Kidney (tissue), 13 donors: ENCODE measurements at regions not wholly inside any gene's neighbourhood (a gene's known extent, or its start where the extent isn't known, plus 50 kb on each side); places are given as distances from the start of the nearest gene placed in this dataset.

Experiments used
- DNase-seq, 5 donors: peaks; one replicate each; pipeline ENCODE4 v3.0.0-alpha.2; 2013 to 2020
- FAIRE-seq: peaks from 2 replicates; lab custom pipeline; 2012; peaks lifted over from hg19 to GRCh38; lab: Jason Lieb, UNC
- H3K27ac ChIP-seq, 2 donors: one replicate each; pipeline ENCODE4 v1.7.0; 2013; ENCODE audit warnings: low read depth in 2 of 2, low read length in 2 of 2, inconsistent platforms in 1 of 2
- H3K27me3 ChIP-seq: one replicate; pipeline ENCODE4 v1.7.1; 2013; ENCODE audit warnings: low read length, inconsistent platforms; ENCODE audit not compliant: control insufficient read depth, insufficient read depth
- H3K36me3 ChIP-seq, 3 donors: one replicate each; pipeline versions ENCODE4 v1.7.0 to v1.7.1; 2013; ENCODE audit warnings: low read length in 3 of 3, control low read depth in 1 of 3, inconsistent platforms in 1 of 3; ENCODE audit not compliant: insufficient read depth in 3 of 3, control insufficient read depth in 2 of 3
- H3K4me1 ChIP-seq, 3 donors: one replicate each; pipeline versions ENCODE4 v1.7.0 to v1.7.1; 2013; ENCODE audit warnings: low read length in 3 of 3, inconsistent platforms in 1 of 3, low read depth in 1 of 3; ENCODE audit not compliant: control insufficient read depth in 2 of 3, insufficient read depth in 2 of 3
- H3K4me3 ChIP-seq, 3 donors: one replicate each; pipeline versions ENCODE4 v1.7.0 to v1.8.1; 2013; ENCODE audit warnings: low read length in 3 of 3, control low read depth in 1 of 3, inconsistent platforms in 1 of 3
- H3K9ac ChIP-seq, 3 donors: one replicate each; pipeline versions ENCODE4 v1.7.0 to v1.7.1; 2013; ENCODE audit warnings: low read length in 3 of 3, control low read depth in 1 of 3, inconsistent platforms in 1 of 3
- H3K9me3 ChIP-seq, 3 donors: one replicate each; pipeline versions ENCODE4 v1.7.0 to v1.7.1; 2013; ENCODE audit warnings: low read length in 3 of 3, control low read depth in 1 of 3, inconsistent platforms in 1 of 3; ENCODE audit not compliant: control insufficient read depth in 2 of 3, insufficient read depth in 1 of 3
- intact Hi-C: fragments of 100-400 bp; cut with DNase I; formaldehyde crosslinking; loops from one replicate; pipeline ENCODE4 v1.11.1; 2022
- TF ChIP-seq, protein P1 (sequence below): IDR thresholded peaks from 3 replicates; pipeline ENCODE4 v1.5.1; 2012; ENCODE audit warnings: mild to moderate bottlenecking, moderate library complexity, borderline replicate concordance; ENCODE audit not compliant: insufficient read depth; ENCODE audit errors: extremely low read depth
- donor health status: control.
- donor health status: control.
- donor health status: control.
- donor health status: control.
- donor health status: control.
- donor health status: DM: yes; HTN: yes; CAD: no.
- donor health status: Normal renal cell carcinoma (clear cell type).

GRCh38 chr3:72597043-72597442 lies 251.2 kb downstream of the SHQ1 start:
- Histone ChIP-seq H3K36me3 (no peaks in the 10 kb centered on the region), H3K9me3 (no peaks in the 10 kb centered on the region), H3K4me3 (no peak overlapping the region), H3K9ac (no peak overlapping the region), H3K4me1 (no peaks in the 10 kb centered on the region), H3K27me3 (no peaks in the 10 kb centered on the region), H3K27ac (no peak overlapping the region)
- no peak for DNase-seq
- TF ChIP-seq, protein P1, sequence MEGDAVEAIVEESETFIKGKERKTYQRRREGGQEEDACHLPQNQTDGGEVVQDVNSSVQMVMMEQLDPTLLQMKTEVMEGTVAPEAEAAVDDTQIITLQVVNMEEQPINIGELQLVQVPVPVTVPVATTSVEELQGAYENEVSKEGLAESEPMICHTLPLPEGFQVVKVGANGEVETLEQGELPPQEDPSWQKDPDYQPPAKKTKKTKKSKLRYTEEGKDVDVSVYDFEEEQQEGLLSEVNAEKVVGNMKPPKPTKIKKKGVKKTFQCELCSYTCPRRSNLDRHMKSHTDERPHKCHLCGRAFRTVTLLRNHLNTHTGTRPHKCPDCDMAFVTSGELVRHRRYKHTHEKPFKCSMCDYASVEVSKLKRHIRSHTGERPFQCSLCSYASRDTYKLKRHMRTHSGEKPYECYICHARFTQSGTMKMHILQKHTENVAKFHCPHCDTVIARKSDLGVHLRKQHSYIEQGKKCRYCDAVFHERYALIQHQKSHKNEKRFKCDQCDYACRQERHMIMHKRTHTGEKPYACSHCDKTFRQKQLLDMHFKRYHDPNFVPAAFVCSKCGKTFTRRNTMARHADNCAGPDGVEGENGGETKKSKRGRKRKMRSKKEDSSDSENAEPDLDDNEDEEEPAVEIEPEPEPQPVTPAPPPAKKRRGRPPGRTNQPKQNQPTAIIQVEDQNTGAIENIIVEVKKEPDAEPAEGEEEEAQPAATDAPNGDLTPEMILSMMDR: no peak
- no peak for FAIRE-seq
- intact Hi-C loops: no loop called here

DNA sequence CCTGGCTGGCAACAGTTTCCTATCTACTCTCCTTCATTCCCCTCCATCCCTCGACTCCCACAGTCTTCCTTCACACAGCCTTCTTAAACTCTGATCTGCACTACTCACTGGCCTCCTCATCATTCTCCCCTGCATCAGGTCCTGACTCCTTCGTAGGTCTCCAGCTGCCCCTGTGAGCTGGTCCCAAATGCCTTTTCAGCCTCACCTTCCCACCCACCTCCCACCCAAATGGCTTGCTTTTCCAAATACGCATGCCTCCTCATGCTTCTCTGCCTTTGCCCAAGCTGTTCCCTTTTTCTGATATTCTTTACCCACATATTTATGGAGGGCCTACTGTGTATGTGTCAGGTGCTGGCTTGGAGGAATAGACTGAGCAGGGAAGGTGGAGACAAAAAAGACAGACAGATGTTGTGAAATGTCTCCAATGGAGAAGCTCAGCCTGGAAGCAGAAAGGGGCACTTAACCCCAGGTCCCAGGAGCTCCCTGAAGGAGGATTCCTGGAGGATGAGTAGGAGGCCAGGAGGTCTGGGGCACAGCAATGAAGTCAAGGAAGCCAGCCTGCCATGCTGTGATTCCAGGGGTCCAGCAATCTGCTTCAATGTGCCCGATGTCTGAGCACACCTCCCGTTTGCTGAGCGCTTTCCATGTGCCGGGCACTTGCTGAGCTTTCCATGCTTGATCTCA lies 252.2 kb downstream of the SHQ1 start:
- Histone ChIP-seq H3K9me3 (no peaks in the 10 kb centered on the region), H3K4me3 (no peak overlapping the region), H3K27ac (no peak overlapping the region), H3K36me3 (no peaks in the 10 kb centered on the region), H3K27me3 (no peaks in the 10 kb centered on the region), H3K9ac (no peak overlapping the region), H3K4me1 (no peaks in the 10 kb centered on the region)
- FAIRE-seq: no peak
- DNase-seq: no peak
- intact Hi-C loops: no loop called here
- TF ChIP-seq, protein P1: no peak

DNA sequence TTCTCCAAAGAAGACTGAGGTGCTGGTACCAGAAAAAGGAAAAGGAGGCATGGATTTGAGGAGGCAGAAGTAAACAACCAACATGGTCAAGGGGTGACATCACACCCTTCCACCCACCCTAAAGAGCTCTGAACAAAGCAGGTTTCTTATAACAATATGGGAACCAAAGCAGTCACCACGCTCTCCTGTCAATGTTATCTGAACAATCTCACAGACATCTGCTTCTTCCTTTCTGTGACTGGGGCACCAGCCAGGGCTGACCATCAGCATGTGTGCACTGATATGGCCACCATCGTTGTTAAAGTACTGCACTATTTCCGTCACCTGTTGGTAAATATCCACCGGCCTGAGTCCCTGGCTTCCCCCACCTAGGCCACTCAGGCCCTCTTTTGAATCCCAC lies 252.9 kb downstream of the SHQ1 start:
- Histone ChIP-seq H3K36me3 (no peaks in the 10 kb centered on the region), H3K9ac (no peak overlapping the region), H3K27ac (no peak overlapping the region), H3K9me3 (no peaks in the 10 kb centered on the region), H3K4me1 (peaks cover 0 to 4% (median 0%) of the 10 kb centered on the region in 3 donors), H3K27me3 (no peaks in the 10 kb centered on the region), H3K4me3 (no peak overlapping the region)
- FAIRE-seq (no peak), DNase-seq (no peak)
- intact Hi-C loops: no loop called here
- TF ChIP-seq, protein P1: no peak

- H3K36me3 ChIP-seq: no peaks in the 10 kb centered on the region
- DNase-seq (no peak), FAIRE-seq (no peak)
- no peak overlapping the region for H3K4me3 ChIP-seq
- peaks cover 0 to 4% (median 0%) of the 10 kb centered on the region in 3 donors for H3K4me1 ChIP-seq
- H3K9me3 ChIP-seq: no peaks in the 10 kb centered on the region
- no peak overlapping the region for H3K27ac ChIP-seq
- TF ChIP-seq, protein P1: no peak
- no peak overlapping the region for H3K9ac ChIP-seq
- no peaks in the 10 kb centered on the region for H3K27me3 ChIP-seq
- intact Hi-C loops: no loop called here
Observed at GRCh38 chr3:72594615-72595215, 253.5 kb downstream of the SHQ1 start.
